Liver (tissue), 8 donors: ENCODE measurements at regions not wholly inside any gene's neighbourhood (a gene's known extent, or its start where the extent isn't known, plus 50 kb on each side); places are given as distances from the start of the nearest gene placed in this dataset.

Experiments
- DNase-seq: peaks from one replicate; pipeline ENCODE4 v3.0.0-alpha.2; 2017; ENCODE audit warnings: low spot score
- H3K27ac ChIP-seq, 2 donors: one replicate each; pipeline ENCODE4 v1.7.0; 2013; ENCODE audit warnings: inconsistent platforms in 2 of 2, low read length in 2 of 2, control low read depth in 1 of 2, low read depth in 1 of 2, mild to moderate bottlenecking in 1 of 2
- H3K27me3 ChIP-seq, 4 donors: one replicate each; pipeline versions ENCODE4 v1.6.1 to v1.7.0; 2013; ENCODE audit warnings: low read length in 3 of 4, inconsistent platforms in 1 of 4, mild to moderate bottlenecking in 1 of 4, moderate library complexity in 1 of 4; ENCODE audit not compliant: control insufficient read depth in 4 of 4, insufficient read depth in 4 of 4
- H3K36me3 ChIP-seq, 4 donors: one replicate each; pipeline versions ENCODE4 v1.6.1 to v1.7.0; 2013; ENCODE audit warnings: low read length in 3 of 4, mild to moderate bottlenecking in 3 of 4, low read depth in 1 of 4, moderate library complexity in 1 of 4; ENCODE audit not compliant: control insufficient read depth in 4 of 4, insufficient read depth in 3 of 4
- H3K4me1 ChIP-seq, 4 donors: one replicate each; pipeline versions ENCODE4 v1.6.1 to v1.7.0; 2013; ENCODE audit warnings: low read length in 3 of 4, mild to moderate bottlenecking in 3 of 4, moderate library complexity in 1 of 4; ENCODE audit not compliant: control insufficient read depth in 4 of 4, insufficient read depth in 4 of 4
- H3K4me3 ChIP-seq, 3 donors: one replicate each; pipeline versions ENCODE4 v1.6.1 to v1.7.0; 2013; ENCODE audit warnings: low read length in 3 of 3, control low read depth in 1 of 3, low read depth in 1 of 3, mild to moderate bottlenecking in 1 of 3
- H3K9ac ChIP-seq, 2 donors: one replicate each; pipeline ENCODE4 v1.7.0; 2013; ENCODE audit warnings: low read length in 2 of 2, mild to moderate bottlenecking in 2 of 2, moderate library complexity in 2 of 2, control low read depth in 1 of 2, low read depth in 1 of 2
- H3K9me3 ChIP-seq, 4 donors: one replicate each; pipeline versions ENCODE4 v1.6.1 to v1.7.0; 2013; ENCODE audit warnings: low read length in 3 of 4; ENCODE audit not compliant: control insufficient read depth in 4 of 4
- CTCF ChIP-seq: fragments of 150-350 bp; IDR thresholded peaks from 2 replicates; pipeline ENCODE4 v1.5.1; 2017; ENCODE audit warnings: improper control_type of control experiment, low read depth, low read length; ENCODE audit not compliant: missing input control
- EGR1 ChIP-seq, 2 donors: IDR thresholded peaks; 2 replicates each; pipeline ENCODE4 v1.6.1; 2016 to 2018; ENCODE audit warnings: antibody characterized with exemption in 2 of 2, low read depth in 2 of 2
- FOXA1 ChIP-seq: IDR thresholded peaks from 2 replicates; pipeline ENCODE4 v1.6.1; 2016; ENCODE audit warnings: antibody characterized with exemption
- FOXA2 ChIP-seq: IDR thresholded peaks from 2 replicates; pipeline ENCODE4 v1.6.1; 2016; ENCODE audit warnings: antibody characterized with exemption
- GABPA ChIP-seq, 2 donors: IDR thresholded peaks in 1 of 2; conservative IDR thresholded peaks in 1 of 2; 2 replicates each; pipeline ENCODE4 v1.6.1; 2016; ENCODE audit warnings: antibody characterized with exemption in 2 of 2, mild to moderate bottlenecking in 1 of 2, moderate library complexity in 1 of 2
- HNF4A ChIP-seq, 2 donors: conservative IDR thresholded peaks; 2 replicates each; pipeline ENCODE4 v1.6.1; 2016; ENCODE audit warnings: antibody characterized with exemption in 2 of 2, mild to moderate bottlenecking in 2 of 2
- HNF4G ChIP-seq: IDR thresholded peaks from 2 replicates; pipeline ENCODE4 v1.6.1; 2016; ENCODE audit warnings: antibody characterized with exemption
- JUND ChIP-seq, 2 donors: IDR thresholded peaks; 2 replicates each; pipeline ENCODE4 v1.6.1; 2016; ENCODE audit warnings: antibody characterized with exemption in 2 of 2
- RXRA ChIP-seq, 2 donors: IDR thresholded peaks; 2 replicates each; pipeline ENCODE4 v1.6.1; 2017 to 2018; ENCODE audit warnings: antibody characterized with exemption in 2 of 2, mild to moderate bottlenecking in 1 of 2
- TAF1 ChIP-seq: conservative IDR thresholded peaks from 2 replicates; pipeline ENCODE4 v1.6.1; 2016; ENCODE audit warnings: antibody characterized with exemption, mild to moderate bottlenecking
- YY1 ChIP-seq: IDR thresholded peaks from 2 replicates; pipeline ENCODE4 v1.6.1; 2016; ENCODE audit warnings: antibody characterized with exemption, mild to moderate bottlenecking
- whole genome bisulfite sequencing: extraction: QIAGEN DNeasy Blood & Tissue Kit; methylation state at CpG from one replicate; pipeline ENCODE4 v1.1.7; 2013; 5-methylcytosine and 5-hydroxymethylcytosine counted together
- TF ChIP-seq, protein P1 (sequence below): IDR thresholded peaks from 2 replicates; pipeline ENCODE4 v1.6.1; 2016; ENCODE audit warnings: antibody characterized with exemption
- TF ChIP-seq, protein P2 (sequence below): IDR thresholded peaks from 2 replicates; pipeline ENCODE4 v1.6.1; 2016; ENCODE audit warnings: antibody characterized with exemption
- donor health status: healthy.
- donor health status: healthy.
- donor health status: healthy.
- donor health status: healthy.
- donor health status: healthy.

- TF ChIP-seq CTCF (no peak), TAF1 (no peak)
Measured at GRCh38 chr17:74113326-74113725, 90.2 kb upstream of the RPL38 start (continued).

- Histone ChIP-seq H3K27ac (no peak overlapping the region), H3K4me3 (no peak overlapping the region), H3K9me3 (no peaks in the 10 kb centered on the region), H3K4me1 (no peaks in the 10 kb centered on the region), H3K9ac (no peak overlapping the region), H3K27me3 (peaks cover 0 to 11% (median 1%) of the 10 kb centered on the region in 4 donors), H3K36me3 (no peaks in the 10 kb centered on the region)
- 86% methylated on average over 23 of the region's 23 CpGs for WGBS
- TF ChIP-seq FOXA1 (no peak), EGR1 (IDR thresholded peaks at IDR 0.05; ENCODE audit: low read depth in 2 of 2) (no peak), YY1 (no peak), HNF4G (no peak), HNF4A (conservative IDR thresholded peaks at IDR 0.05) (no peak), FOXA2 (no peak), TAF1 (no peak)
- TF ChIP-seq, protein P1, sequence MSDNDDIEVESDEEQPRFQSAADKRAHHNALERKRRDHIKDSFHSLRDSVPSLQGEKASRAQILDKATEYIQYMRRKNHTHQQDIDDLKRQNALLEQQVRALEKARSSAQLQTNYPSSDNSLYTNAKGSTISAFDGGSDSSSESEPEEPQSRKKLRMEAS = no peak
- TF ChIP-seq, protein P2, sequence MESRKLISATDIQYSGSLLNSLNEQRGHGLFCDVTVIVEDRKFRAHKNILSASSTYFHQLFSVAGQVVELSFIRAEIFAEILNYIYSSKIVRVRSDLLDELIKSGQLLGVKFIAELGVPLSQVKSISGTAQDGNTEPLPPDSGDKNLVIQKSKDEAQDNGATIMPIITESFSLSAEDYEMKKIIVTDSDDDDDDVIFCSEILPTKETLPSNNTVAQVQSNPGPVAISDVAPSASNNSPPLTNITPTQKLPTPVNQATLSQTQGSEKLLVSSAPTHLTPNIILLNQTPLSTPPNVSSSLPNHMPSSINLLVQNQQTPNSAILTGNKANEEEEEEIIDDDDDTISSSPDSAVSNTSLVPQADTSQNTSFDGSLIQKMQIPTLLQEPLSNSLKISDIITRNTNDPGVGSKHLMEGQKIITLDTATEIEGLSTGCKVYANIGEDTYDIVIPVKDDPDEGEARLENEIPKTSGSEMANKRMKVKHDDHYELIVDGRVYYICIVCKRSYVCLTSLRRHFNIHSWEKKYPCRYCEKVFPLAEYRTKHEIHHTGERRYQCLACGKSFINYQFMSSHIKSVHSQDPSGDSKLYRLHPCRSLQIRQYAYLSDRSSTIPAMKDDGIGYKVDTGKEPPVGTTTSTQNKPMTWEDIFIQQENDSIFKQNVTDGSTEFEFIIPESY = no peak
- no peak for DNase-seq
Measured at GRCh38 chr17:74113952-74114351, 89.5 kb upstream of the RPL38 start.

- no peak for DNase-seq
- Histone ChIP-seq H3K36me3 (no peaks in the 10 kb centered on the region), H3K27me3 (peaks cover 0 to 9% (median 0%) of the 10 kb centered on the region in 4 donors), H3K4me1 (no peaks in the 10 kb centered on the region), H3K27ac (no peak overlapping the region), H3K9me3 (no peaks in the 10 kb centered on the region), H3K9ac (no peak overlapping the region), H3K4me3 (no peak overlapping the region)
- TF ChIP-seq JUND (IDR thresholded peaks at IDR 0.05) (no peak), HNF4A (conservative IDR thresholded peaks at IDR 0.05) (no peak), FOXA2 (no peak)
- WGBS = 80% methylated on average over 10 of the region's 10 CpGs
Measured at GRCh38 chr17:74114881-74115470, 88.5 kb upstream of the RPL38 start.

DNA sequence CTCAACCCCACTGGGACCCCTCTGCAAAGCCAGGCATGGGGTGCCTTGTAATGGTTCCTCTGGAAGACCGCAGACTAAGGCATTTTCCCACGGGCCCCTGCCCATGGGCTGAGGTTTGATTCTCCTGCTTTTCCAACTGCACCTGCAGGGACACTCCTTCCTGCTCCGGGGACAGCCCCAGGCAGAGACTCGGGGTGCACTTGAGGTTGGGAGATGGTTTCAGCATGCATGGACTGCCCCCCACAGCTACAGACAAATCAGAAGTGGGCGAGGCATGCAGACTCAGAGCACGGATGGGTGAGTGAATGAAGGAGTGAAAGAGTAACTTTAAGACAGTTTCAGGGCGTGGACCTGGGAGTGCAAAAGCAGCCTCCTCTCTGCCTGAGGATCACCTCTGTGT, 87.9 kb upstream of the RPL38 start:
- H3K4me3 ChIP-seq = no peak overlapping the region
- peaks cover 0 to 11% (median 0%) of the 10 kb centered on the region in 4 donors for H3K27me3 ChIP-seq
- DNase-seq = no peak

More for the DNA sequence above, 87.9 kb upstream of the RPL38 start:
- no peak overlapping the region for H3K9ac ChIP-seq
- H3K9me3 ChIP-seq = no peaks in the 10 kb centered on the region
- no peak overlapping the region for H3K27ac ChIP-seq
- no peaks in the 10 kb centered on the region for H3K36me3 ChIP-seq
- TF ChIP-seq GABPA (IDR thresholded peaks at IDR 0.05 in 1 of 2, conservative IDR thresholded peaks at IDR 0.05 in 1 of 2) (no peak), TAF1 (no peak), RXRA (IDR thresholded peaks at IDR 0.05) (no peak), FOXA2 (no peak)
- H3K4me1 ChIP-seq = no peaks in the 10 kb centered on the region
- 56% methylated on average over 7 of the region's 7 CpGs for WGBS
